ENCODE measurements at regions not wholly inside any gene's neighbourhood (a gene's known extent, or its start where the extent isn't known, plus 50 kb on each side); places are given as distances from the start of the nearest gene placed in this dataset.

GRCh38 chr5:2683720-2684119, 67.8 kb downstream of the IRX2 start:
- H3K4me3 ChIP-seq (ENCODE audit: insufficient read depth, low read depth, low read length) = no peak overlapping the region
- Mint-ChIP-seq H3K27me3 (ENCODE audit: low read depth, unreplicated experiment) (peaks cover 24% of the 10 kb centered on the region), H3K4me3 (ENCODE audit: unreplicated experiment) (no peak overlapping the region), H3K27ac (ENCODE audit: unreplicated experiment) (no peak overlapping the region), H3K4me1 (ENCODE audit: low read depth, unreplicated experiment) (peaks cover 4% of the 10 kb centered on the region), H3K9me3 (ENCODE audit: unreplicated experiment) (no peaks in the 10 kb centered on the region), H3K36me3 (ENCODE audit: low read depth, unreplicated experiment) (no peaks in the 10 kb centered on the region)
- TF ChIP-seq CTCF (IDR thresholded peaks at IDR 0.05; ENCODE audit: insufficient read depth, low read depth, low read length) (no peak), EZH2 (IDR thresholded peaks at IDR 0.05; ENCODE audit: insufficient read depth, low read length) (no peak)
- H4K20me1 ChIP-seq (ENCODE audit: insufficient read depth, low read length) = no peaks in the 10 kb centered on the region
- FAIRE-seq = no peak
- H3K9ac ChIP-seq (ENCODE audit: low read length) = no peak overlapping the region
- peaks cover 14% of the 10 kb centered on the region for H3K4me1 ChIP-seq (ENCODE audit: insufficient read depth, low read length)
- no peak for DNase-seq (ENCODE audit: low read depth)
- H3K4me2 ChIP-seq (ENCODE audit: low read length) = no peak overlapping the region
- no peak overlapping the region for H2AFZ ChIP-seq (ENCODE audit: low read depth, low read length)
- H3K79me2 ChIP-seq (ENCODE audit: insufficient read depth, low read length) = no peaks in the 10 kb centered on the region
- H3K27me3 ChIP-seq (ENCODE audit: insufficient read depth, low read length) = no peaks in the 10 kb centered on the region
- H3K9me3 ChIP-seq (ENCODE audit: insufficient read depth, low read depth, low read length) = no peaks in the 10 kb centered on the region
- no peak overlapping the region for H3K27ac ChIP-seq (ENCODE audit: low read depth, low read length)
- no peaks in the 10 kb centered on the region for H3K36me3 ChIP-seq (ENCODE audit: insufficient read depth, low read length)

GRCh38 chr5:2681476-2681875, 70.0 kb downstream of the IRX2 start:
- Histone ChIP-seq H4K20me1 (ENCODE audit: insufficient read depth, low read length) (no peaks in the 10 kb centered on the region), H3K9ac (ENCODE audit: low read length) (no peak overlapping the region), H3K4me1 (ENCODE audit: insufficient read depth, low read length) (peaks cover 11% of the 10 kb centered on the region), H3K27ac (ENCODE audit: low read depth, low read length) (no peak overlapping the region), H2AFZ (ENCODE audit: low read depth, low read length) (no peak overlapping the region), H3K4me2 (ENCODE audit: low read length) (no peak overlapping the region), H3K36me3 (ENCODE audit: insufficient read depth, low read length) (no peaks in the 10 kb centered on the region), H3K27me3 (ENCODE audit: insufficient read depth, low read length) (no peaks in the 10 kb centered on the region), H3K4me3 (ENCODE audit: insufficient read depth, low read depth, low read length) (no peak overlapping the region), H3K9me3 (ENCODE audit: insufficient read depth, low read depth, low read length) (peaks cover 2% of the 10 kb centered on the region), H3K79me2 (ENCODE audit: insufficient read depth, low read length) (no peaks in the 10 kb centered on the region)
- Mint-ChIP-seq H3K4me3 (ENCODE audit: unreplicated experiment) (no peak overlapping the region), H3K27ac (ENCODE audit: unreplicated experiment) (no peak overlapping the region), H3K36me3 (ENCODE audit: low read depth, unreplicated experiment) (no peaks in the 10 kb centered on the region), H3K27me3 (ENCODE audit: low read depth, unreplicated experiment) (peaks cover 19% of the 10 kb centered on the region), H3K4me1 (ENCODE audit: low read depth, unreplicated experiment) (peaks cover 4% of the 10 kb centered on the region), H3K9me3 (ENCODE audit: unreplicated experiment) (peaks cover 2% of the 10 kb centered on the region)
- FAIRE-seq = no peak
- TF ChIP-seq EZH2 (IDR thresholded peaks at IDR 0.05; ENCODE audit: insufficient read depth, low read length) = no peak
- TF ChIP-seq CTCF (IDR thresholded peaks at IDR 0.05; ENCODE audit: insufficient read depth, low read depth, low read length) = no peak
- no peak for DNase-seq (ENCODE audit: low read depth)

GRCh38 chr5:2680979-2681378, 70.5 kb downstream of the IRX2 start:
- no peak overlapping the region for H3K4me2 ChIP-seq (ENCODE audit: low read length)
- H3K9me3 ChIP-seq (ENCODE audit: insufficient read depth, low read depth, low read length) = peaks cover 2% of the 10 kb centered on the region
- no peak overlapping the region for H3K4me3 ChIP-seq (ENCODE audit: insufficient read depth, low read depth, low read length)
- H3K36me3 ChIP-seq (ENCODE audit: insufficient read depth, low read length) = no peaks in the 10 kb centered on the region
- Mint-ChIP-seq H3K27me3 (ENCODE audit: low read depth, unreplicated experiment) (peaks cover 22% of the 10 kb centered on the region), H3K9me3 (ENCODE audit: unreplicated experiment) (peaks cover 6% of the 10 kb centered on the region), H3K4me3 (ENCODE audit: unreplicated experiment) (no peak overlapping the region), H3K36me3 (ENCODE audit: low read depth, unreplicated experiment) (no peaks in the 10 kb centered on the region), H3K27ac (ENCODE audit: unreplicated experiment) (no peak overlapping the region), H3K4me1 (ENCODE audit: low read depth, unreplicated experiment) (peaks cover 4% of the 10 kb centered on the region)
- TF ChIP-seq EZH2 (IDR thresholded peaks at IDR 0.05; ENCODE audit: insufficient read depth, low read length) (no peak), CTCF (IDR thresholded peaks at IDR 0.05; ENCODE audit: insufficient read depth, low read depth, low read length) (no peak)
- H3K9ac ChIP-seq (ENCODE audit: low read length) = no peak overlapping the region
- DNase-seq (ENCODE audit: low read depth) (peak; percentile 45), FAIRE-seq (no peak)
- no peaks in the 10 kb centered on the region for H3K27me3 ChIP-seq (ENCODE audit: insufficient read depth, low read length)
- no peaks in the 10 kb centered on the region for H4K20me1 ChIP-seq (ENCODE audit: insufficient read depth, low read length)
- no peaks in the 10 kb centered on the region for H3K79me2 ChIP-seq (ENCODE audit: insufficient read depth, low read length)
- H3K27ac ChIP-seq (ENCODE audit: low read depth, low read length) = no peak overlapping the region
- no peak overlapping the region for H2AFZ ChIP-seq (ENCODE audit: low read depth, low read length)
- H3K4me1 ChIP-seq (ENCODE audit: insufficient read depth, low read length) = peaks cover 6% of the 10 kb centered on the region

All from astrocyte (in vitro differentiated cells and primary cell).